HPDE6-E6E7 (cell line): ENCODE measurements at regions not wholly inside any gene's neighbourhood (a gene's known extent, or its start where the extent isn't known, plus 50 kb on each side); places are given as distances from the start of the nearest gene placed in this dataset.
A peak's percentile ranks its signal among the peaks of the same experiment; 100 is the strongest.
"Not testable (repeated sequence)": the region's sequence is repeated elsewhere in the genome, so short reads cannot be mapped to it uniquely, and the experiment has no call there.

Source experiments
- DNase-seq: peaks from one replicate; pipeline ENCODE4 v3.0.0; 2011; ENCODE audit warnings: missing footprints; ENCODE audit errors: extremely low spot score

DNA sequence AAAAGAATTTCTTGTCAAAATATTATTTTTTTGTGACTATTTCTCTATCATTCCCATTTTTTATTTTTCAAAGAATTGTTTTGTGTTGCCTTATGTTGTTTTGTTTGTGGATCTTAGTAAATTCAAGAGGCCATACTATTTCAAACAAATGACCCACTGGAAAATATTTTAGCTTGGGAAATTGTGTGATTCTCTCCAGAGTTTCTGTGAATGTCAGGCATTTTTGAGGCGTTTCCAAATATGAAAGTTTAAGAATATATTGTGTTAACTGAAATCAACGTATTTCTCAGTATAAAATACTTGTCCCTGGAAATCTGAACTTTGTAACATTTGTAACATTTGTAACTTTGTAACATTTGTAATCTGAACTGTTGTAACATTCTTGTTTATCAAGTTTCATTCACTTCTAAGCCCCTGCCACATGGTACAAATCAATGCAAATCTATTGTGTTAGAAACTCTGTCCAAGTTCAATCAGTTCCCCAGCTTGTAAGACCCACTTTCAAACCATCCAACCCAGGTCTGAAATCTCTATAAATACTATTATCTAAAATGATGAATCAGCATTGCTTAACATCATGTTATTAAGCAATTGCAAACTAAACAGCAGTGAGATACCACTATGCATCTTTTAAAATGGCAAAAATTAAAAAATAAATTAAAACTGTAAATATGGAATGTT is 465.4 kb upstream of the GRID2 start:
- no peak for DNase-seq

- no peak for DNase-seq
Observed at GRCh38 chr4:91840359-91840758, 463.4 kb upstream of the GRID2 start.

- DNase-seq, result no peak
Observed at GRCh38 chr4:91846233-91846632, 457.5 kb upstream of the GRID2 start.

DNA sequence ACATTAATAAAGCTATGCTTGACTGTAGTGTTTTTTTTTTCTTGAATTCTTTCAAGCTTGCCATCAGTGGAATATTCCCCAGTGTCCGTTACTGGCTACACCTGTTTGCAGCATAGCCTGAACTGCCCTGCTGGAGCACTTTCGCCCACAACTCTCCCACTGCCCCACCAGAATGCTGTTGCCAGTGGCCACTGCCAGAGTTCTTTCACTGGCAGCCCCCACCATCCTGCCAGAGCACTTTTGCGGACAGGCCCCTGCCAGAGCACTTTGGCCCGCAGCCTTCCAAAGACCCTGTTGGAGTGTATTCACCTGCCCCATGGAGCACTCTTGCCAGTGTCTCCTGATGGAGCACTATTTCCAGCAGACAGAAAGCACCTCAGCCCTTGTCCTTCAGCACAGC is 452.3 kb upstream of the GRID2 start:
- DNase-seq, result no peak

GRCh38 chr4:91887926-91888325 is 415.8 kb upstream of the GRID2 start:
- DNase-seq, result no peak

GRCh38 chr4:91891217-91891616 is 412.5 kb upstream of the GRID2 start:
- DNase-seq, result not testable (repeated sequence)

- no peak for DNase-seq
Observed at GRCh38 chr4:91894006-91894405, 409.8 kb upstream of the GRID2 start.

DNA sequence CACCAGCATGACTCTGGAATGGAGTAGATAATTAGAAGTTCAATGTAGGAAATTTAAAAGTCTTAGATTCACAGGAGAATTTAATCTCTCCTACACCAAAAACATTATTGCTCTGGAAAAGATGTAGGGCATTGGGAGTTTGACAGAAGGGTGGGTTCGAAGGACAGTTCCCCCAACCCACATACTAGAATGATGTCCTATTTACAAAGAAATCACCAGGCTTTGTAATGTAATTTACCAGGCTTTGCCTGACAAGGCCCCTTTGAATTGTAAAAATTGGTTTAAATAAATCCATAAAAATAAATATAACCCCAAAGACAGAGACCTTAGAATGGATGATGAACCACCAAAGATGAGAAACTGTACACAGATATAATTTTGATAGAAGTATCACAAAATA is 399.2 kb upstream of the GRID2 start:
- no peak for DNase-seq

GRCh38 chr4:91909963-91910362 is 393.8 kb upstream of the GRID2 start:
- DNase-seq, result no peak

DNA sequence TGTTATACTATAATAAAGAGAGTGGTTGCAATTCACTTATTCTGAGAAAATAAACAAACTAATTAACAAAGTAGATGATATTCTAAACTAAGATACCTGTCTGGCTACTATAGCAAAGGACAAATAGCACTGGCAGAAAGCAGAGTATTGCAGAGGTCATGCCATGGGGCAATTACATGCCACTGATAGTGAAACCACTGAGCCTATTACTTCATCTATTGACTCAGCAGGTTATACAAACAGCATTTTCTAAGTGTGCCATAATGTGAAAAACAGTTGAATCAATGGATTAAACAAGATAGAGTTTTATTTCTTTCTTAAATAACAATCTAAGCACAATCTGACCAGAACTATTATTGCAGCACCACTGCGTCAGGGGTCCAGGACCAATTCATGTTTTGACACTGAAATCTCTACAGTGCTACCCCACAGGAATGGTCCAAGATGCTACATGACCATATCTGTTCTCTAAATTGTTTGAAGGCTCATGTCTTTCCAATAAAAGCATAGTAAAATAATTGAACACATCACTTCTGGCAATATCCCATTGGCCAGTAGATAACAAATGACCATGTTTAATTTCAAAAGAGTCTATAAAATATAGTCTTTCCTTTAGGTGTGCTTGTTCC is 389.5 kb upstream of the GRID2 start:
- DNase-seq, result no peak

- no peak for DNase-seq
Observed at GRCh38 chr4:91916219-91916618, 387.5 kb upstream of the GRID2 start.

GRCh38 chr4:91924625-91925024 is 379.1 kb upstream of the GRID2 start:
- DNase-seq, result no peak

- DNase-seq, result no peak
Observed at GRCh38 chr4:91935217-91935616, 368.5 kb upstream of the GRID2 start.

DNA sequence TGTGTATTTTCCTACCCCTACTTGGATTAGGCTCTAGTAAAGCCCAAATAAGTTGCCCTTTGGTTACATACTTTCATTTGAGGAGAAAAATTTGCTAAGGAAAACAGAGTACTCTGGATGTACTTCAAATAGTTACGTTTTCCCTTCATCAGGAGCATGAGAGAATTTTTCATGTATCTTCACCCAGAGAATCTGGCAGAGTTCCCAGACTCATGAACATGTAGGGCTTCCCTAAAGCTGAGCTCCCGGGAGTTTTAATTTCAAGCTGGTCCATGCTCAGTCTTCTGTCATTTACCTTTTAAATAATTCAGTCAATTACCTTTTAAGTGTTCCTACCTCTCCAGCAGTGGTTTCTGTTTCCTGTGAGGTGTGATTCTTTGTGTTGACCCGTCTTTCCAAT is 367.5 kb upstream of the GRID2 start:
- DNase-seq, result no peak

DNA sequence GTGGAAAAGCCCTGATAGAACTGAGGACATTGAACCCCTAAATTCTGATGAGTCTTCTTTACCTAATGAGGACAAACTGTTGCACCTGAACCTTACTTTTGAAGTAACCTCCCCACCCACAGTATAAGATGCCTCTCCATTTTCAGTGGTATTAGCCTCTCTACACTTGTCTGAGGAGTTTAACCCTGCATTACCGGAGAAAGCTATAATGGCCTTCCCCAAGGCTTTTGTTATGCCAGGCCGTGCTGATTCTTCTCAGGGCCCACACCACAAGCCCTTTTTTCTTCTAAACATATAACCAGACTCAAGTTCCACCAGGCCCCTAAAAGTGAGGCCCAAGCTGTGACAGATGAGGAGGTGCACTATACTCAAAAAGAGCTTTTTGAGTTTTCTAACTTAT is 345.8 kb upstream of the GRID2 start:
- no peak for DNase-seq

DNA sequence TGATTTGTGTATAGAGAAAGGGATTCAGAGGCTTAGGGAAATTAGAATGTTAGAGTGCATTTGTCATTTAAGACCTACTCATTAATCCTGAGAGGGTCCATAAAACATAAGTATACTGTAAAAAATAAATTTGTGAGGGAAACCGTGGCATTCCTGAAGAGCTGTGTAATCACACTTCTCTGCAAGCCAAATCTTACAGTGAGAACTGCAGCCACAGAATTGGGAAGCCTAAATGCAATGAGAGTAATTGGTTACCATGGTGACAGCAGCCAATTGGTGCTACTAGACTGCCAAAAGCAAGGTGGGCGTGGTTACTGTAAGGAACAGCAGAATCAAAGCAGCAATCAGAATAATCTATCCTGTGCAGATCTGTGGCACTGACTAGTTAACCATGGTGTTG is 345.2 kb upstream of the GRID2 start:
- no peak for DNase-seq

GRCh38 chr4:91961504-91961903 is 342.3 kb upstream of the GRID2 start:
- peak; percentile 26 for DNase-seq

DNA sequence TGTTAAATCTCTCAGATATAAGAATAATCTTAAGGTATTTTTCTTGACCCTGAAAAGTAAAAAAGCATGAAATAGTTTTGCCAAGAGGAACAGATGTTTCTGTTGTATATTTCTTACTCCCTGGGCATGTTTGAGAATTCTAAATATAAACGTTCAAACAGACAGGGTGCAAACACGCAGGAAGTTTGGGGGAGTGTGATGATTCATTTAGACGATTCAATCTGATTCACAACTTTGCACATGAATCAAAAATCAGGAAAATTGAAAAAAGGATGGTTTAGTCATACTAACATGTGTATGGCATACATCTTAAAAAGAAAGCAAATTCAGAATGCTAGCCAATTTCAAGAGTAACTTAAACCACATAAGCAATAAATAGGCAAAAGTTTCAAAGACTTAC is 340.3 kb upstream of the GRID2 start:
- peak; percentile 4 for DNase-seq

GRCh38 chr4:91965166-91965565 is 338.6 kb upstream of the GRID2 start:
- DNase-seq, result no peak

DNA sequence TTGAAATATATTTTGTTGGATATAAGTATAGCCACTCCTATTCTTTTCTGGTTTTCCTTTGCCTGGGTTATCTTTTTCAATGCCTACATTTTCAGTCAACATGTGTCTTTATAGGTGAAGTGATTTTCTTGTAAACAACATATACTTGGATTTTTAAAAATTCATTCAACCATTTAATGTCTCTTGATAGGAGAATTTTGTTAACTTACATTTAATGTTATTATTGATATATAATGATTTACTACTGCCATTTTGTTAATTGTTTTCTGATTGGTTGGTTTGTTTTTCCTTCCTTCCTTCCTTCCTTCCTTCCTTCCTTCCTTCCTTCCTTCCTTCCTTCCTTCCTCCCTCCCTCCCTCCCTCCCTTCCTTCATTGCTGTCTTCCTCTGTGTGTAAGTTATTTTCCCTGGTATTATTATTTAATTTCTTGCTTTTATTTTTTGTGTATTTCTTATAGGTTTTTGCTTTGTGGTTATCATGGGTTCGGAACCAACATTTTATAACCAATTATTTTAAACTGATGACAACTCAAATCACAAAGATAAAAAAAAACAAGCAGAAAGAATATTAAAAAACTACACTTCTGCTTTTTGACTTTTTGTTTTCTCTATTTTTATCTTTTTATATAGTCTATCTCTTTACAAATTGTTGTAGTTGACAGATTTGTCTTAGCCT is 330.1 kb upstream of the GRID2 start:
- DNase-seq, result no peak

DNA sequence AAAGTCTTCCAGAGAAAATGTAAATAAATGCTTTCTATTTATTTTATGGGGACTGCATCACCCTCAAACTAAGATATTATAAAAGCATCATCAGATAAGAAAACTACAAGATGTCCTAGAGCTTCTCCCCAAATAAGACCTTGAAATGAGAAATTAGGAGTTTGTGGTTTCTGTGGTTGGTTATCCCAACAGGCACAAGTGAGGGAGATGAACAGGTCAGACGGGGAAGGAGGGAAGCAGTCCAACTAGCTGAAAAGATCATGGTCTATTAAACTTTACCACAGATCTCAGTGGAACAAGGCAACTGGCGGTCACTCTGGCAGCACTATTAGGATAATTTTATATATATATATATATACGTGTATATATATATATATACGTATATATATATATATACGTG is 319.3 kb upstream of the GRID2 start:
- DNase-seq, result no peak

- no peak for DNase-seq
Observed at GRCh38 chr4:91989914-91990313, 313.9 kb upstream of the GRID2 start.

DNA sequence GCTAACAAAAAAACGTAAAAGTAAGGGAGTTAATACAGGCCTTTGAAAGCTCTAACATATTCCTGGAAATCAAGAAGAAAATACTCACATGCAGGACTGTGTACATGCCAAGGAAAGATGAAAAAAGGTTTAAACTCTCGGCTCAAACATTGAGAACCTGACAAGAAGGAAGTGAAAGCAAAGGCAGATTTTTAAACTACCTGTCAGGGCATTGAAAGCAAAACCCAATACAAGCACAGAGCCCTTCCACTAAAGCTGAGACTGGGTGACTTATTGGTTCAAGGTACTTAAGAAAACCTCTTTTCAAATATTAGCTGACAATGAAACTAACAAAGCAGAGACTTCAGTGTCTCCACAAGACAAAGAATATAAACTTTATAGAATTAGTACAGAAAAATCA is 313.0 kb upstream of the GRID2 start:
- DNase-seq, result no peak
